ENCODE measurements at regions not wholly inside any gene's neighbourhood (a gene's known extent, or its start where the extent isn't known, plus 50 kb on each side); places are given as distances from the start of the nearest gene placed in this dataset.

GRCh38 chr2:16085073-16085472 lies 144.7 kb downstream of the MYCN start:
- TF ChIP-seq CTCF (IDR thresholded peaks at IDR 0.05): no peak
- TF ChIP-seq ZFX (IDR thresholded peaks at IDR 0.05; ENCODE audit: borderline replicate concordance): no peak
- H3K27ac ChIP-seq: no peak overlapping the region

GRCh38 chr2:16084274-16084673 lies 143.9 kb downstream of the MYCN start:
- no peak overlapping the region for H3K27ac ChIP-seq
- TF ChIP-seq CTCF (IDR thresholded peaks at IDR 0.05): no peak
- TF ChIP-seq ZFX (IDR thresholded peaks at IDR 0.05; ENCODE audit: borderline replicate concordance): no peak

- TF ChIP-seq CTCF (IDR thresholded peaks at IDR 0.05) (no peak), ZFX (IDR thresholded peaks at IDR 0.05; ENCODE audit: borderline replicate concordance) (no peak)
- no peak overlapping the region for H3K27ac ChIP-seq
These were observed 141.9 kb downstream of the MYCN start for GRCh38 chr2:16082276-16082675.

DNA sequence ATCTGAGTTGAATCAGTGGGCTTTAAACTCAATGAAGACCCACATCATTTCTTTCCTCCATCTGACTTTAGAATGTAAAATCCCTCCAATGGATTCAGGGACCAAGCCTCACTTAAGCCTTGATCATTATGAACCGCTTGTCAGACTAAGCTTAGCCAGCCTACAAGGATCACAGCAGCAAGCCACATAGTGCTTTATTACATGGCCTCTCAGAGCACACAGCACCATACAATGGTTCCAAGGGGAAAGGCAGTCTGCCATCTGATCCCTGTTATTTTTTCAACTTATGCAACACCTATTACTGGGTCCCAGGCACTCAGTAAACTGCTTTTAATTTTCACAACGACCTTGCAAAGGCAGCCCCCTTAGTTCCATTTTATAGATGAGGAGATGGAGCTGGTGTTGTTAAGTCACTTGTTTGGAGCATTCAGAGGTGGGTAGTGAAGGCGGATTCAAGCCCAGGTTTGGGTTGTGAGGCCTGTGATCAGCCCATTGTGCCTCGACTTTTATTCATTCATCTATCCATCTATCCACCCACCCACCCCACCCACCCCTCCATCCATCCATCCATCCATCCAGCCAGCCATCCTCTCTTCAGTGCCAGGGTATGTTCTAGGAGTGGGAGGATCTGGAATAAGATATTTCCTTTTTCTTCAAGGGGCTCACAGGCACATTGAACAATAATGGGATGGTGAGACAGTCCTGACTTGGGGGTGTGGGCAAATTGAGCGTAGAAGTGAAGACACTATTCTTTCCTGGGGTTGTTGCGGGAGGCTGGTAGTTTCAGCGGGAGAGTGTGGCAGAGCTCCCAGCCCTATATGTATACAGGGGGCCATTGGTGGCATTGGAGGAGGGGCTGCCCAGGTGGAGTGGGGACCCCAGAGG lies 141.2 kb downstream of the MYCN start:
- no peak for TF ChIP-seq CTCF (IDR thresholded peaks at IDR 0.05)
- no peak overlapping the region for H3K27ac ChIP-seq

GRCh38 chr2:16080516-16080915 lies 140.2 kb downstream of the MYCN start:
- no peak for TF ChIP-seq CTCF (IDR thresholded peaks at IDR 0.05)
- no peak for TF ChIP-seq ZFX (IDR thresholded peaks at IDR 0.05; ENCODE audit: borderline replicate concordance)
- no peak overlapping the region for H3K27ac ChIP-seq

DNA sequence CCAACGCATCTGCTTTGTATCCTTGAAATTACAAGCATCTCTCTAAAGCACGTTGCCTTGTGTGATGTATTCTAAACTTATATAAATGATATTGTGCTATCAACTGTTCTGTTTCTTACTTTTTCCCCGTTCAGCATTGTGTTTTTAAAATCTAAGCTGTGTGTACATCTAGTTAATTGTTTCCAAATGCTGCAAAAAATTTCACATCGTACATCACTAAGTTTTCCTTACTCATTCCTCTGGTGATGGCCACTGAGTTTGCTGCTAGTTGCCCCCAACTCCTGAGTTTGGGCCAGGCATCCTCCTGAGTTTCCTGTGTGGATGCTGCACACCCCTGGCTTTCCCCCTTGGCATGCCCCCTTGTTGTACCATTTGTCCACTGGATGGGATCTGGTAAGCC lies 139.7 kb downstream of the MYCN start:
- TF ChIP-seq ZFX (IDR thresholded peaks at IDR 0.05; ENCODE audit: borderline replicate concordance) (no peak), CTCF (IDR thresholded peaks at IDR 0.05) (no peak)
- no peak overlapping the region for H3K27ac ChIP-seq

DNA sequence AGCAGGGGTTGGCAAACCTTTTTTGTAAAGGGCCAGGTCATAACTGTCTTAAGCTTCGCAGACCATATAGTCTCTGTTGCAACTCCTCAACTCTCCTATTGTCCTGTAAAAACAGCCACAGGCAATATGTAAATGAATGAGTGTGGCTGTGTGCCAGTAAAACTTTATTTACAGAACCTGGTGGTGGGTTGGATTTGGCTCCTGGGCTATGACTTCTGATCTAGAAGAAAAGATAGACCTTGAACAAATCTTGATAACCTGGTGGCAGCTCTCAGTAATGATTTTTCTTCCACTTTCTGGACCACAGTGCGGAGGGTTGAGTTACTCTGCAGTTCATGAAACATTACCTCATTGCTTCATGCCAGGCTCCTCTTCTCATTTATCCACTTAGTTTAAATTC lies 139.3 kb downstream of the MYCN start:
- H3K27ac ChIP-seq: no peak overlapping the region
- TF ChIP-seq CTCF (IDR thresholded peaks at IDR 0.05) (no peak), ZFX (IDR thresholded peaks at IDR 0.05; ENCODE audit: borderline replicate concordance) (no peak)

Data from 22Rv1 (cell line).